ENCODE measurements at regions not wholly inside any gene's neighbourhood (a gene's known extent, or its start where the extent isn't known, plus 50 kb on each side); places are given as distances from the start of the nearest gene placed in this dataset.

DNA sequence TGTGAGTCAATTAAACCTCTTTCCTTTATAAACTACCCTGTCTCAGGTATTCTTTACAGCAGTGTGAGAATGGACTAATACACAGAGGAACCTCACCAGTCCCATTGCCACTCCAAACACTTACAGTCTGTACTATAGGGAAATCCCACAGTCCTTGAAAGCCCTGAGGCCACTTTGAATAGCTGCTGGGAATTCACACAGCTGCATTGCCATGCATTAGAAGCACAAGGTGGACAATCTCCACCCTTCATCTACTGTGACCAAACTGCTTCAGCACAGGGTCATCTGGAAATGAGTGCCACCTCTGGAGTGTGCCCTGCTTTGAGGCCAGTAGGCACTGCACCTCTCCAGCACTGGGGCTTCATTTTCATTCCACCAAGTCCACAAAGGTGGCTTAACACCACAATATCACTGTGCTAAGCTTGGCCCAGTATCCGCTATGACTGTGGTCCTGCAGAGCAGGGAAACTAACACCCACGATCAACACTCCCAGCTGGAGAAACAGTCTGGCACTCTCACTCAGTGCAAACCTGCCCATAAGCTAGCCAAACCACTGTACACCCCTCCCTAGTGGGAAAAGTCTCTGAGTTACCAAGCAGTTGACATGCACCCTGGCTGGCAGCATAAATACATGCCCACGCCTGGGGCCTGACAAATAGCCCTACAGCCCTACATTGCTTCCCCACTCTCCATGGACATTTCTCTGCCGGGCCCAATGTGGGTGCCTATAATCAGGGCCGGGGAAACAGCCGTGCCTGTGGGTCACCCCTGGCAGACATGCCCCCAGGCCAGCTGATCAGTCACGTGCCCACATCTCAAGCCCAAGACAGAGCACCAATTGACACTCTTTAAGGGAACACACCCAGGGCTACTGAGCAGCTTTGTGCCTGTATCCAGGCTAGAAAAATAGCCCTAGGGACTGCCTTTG is 294.3 kb upstream of the MGAT4C start:
- TF ChIP-seq, protein P1, sequence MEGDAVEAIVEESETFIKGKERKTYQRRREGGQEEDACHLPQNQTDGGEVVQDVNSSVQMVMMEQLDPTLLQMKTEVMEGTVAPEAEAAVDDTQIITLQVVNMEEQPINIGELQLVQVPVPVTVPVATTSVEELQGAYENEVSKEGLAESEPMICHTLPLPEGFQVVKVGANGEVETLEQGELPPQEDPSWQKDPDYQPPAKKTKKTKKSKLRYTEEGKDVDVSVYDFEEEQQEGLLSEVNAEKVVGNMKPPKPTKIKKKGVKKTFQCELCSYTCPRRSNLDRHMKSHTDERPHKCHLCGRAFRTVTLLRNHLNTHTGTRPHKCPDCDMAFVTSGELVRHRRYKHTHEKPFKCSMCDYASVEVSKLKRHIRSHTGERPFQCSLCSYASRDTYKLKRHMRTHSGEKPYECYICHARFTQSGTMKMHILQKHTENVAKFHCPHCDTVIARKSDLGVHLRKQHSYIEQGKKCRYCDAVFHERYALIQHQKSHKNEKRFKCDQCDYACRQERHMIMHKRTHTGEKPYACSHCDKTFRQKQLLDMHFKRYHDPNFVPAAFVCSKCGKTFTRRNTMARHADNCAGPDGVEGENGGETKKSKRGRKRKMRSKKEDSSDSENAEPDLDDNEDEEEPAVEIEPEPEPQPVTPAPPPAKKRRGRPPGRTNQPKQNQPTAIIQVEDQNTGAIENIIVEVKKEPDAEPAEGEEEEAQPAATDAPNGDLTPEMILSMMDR (IDR thresholded peaks at IDR 0.05) = no peak
- no peak for TF ChIP-seq EZH2phosphoT487 (IDR thresholded peaks at IDR 0.05)
- TF ChIP-seq EZH2 (IDR thresholded peaks at IDR 0.05) = no peak
